DMS114 treated with DMSO at 0.1 percent for 48 hours (cell line): ENCODE measurements at regions not wholly inside any gene's neighbourhood (a gene's known extent, or its start where the extent isn't known, plus 50 kb on each side); places are given as distances from the start of the nearest gene placed in this dataset.

Source experiments
- DNase-seq: peaks from one replicate; lab custom pipeline; 2025; ENCODE audit not compliant: unreplicated experiment; lab: John Stamatoyannopoulos, UW

DNA sequence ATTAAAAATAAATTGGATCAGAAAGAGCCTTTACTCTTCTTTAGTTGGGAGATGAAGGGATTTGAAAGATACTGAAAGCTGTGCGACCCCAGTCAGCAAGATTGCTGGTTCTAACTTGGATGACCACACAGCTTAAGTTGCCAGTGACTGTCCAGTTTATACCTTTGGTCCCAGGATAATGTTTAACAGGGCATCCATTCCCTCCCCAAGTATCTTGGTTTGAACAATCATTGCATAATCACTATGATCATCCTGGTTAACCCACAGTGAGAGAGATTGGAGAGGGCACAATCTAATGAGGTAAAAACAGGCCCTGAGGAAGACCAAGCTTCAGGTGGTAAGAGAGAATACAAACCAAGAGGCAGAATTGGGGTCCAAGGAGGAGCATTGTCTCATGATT is 798.3 kb downstream of the MAFB start:
- no peak for DNase-seq

DNA sequence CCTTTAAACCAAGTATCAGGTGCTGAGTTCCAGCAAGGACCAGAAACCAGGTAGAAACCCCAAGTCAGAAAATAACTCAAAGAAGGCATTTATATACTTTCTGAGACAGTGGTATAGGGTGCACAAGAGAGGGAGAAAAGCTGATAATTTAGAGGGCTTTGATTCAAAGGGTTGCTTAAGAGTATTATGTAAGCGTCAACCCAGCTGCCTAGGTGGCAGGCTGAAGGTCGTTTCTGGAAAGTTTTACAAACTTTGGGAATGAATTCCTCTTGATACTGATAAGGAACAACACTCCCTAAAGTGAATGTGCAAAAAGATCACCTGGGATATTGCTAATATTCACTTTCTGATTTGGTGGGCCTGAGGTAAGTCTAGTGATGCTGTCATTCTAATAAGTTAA is 800.7 kb downstream of the MAFB start:
- DNase-seq, result no peak

- DNase-seq, result no peak
Observed at GRCh38 chr20:39886650-39887190, 802.3 kb downstream of the MAFB start.

GRCh38 chr20:39885975-39886649 is 802.9 kb downstream of the MAFB start:
- no peak for DNase-seq

DNA sequence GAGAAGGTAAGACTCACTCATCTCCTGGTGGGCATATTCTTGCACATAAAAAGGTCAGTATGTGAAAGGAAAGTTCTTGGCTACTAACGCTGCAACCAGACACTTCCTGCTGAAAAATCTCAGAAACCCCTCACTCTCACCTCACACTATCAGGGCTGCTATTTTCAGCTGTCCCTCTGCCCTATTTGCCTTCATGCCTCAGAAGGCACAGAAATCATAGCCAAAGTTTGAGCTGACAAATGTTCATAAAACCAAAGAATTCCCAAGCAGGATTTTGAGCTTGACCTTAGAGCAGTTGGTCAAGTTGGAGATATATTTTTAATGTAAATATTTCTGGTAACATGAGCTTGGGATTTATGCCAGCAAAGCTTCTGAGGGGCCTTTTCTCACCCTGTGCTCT is 806.2 kb downstream of the MAFB start:
- DNase-seq, result no peak

DNA sequence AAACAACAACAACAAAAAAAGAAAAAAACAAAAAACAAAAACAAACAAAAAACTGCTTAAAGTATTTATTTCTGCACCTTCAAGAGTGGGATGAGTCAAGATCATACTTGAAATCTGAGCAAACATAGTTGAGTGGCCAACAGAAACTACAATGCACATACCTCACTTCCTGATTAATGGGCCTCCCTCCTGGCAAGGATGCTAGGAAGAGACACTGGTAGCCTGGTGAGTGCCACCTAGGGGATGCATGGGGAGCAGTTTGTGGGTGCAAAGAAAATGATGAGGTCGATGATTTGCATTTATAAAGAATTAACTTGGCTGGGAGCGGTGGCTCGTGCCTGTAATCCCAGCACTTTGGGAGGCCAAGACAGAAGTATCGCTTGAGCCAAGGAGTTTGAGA is 808.1 kb downstream of the MAFB start:
- DNase-seq, result no peak

GRCh38 chr20:39879296-39879695 is 809.7 kb downstream of the MAFB start:
- no peak for DNase-seq

DNA sequence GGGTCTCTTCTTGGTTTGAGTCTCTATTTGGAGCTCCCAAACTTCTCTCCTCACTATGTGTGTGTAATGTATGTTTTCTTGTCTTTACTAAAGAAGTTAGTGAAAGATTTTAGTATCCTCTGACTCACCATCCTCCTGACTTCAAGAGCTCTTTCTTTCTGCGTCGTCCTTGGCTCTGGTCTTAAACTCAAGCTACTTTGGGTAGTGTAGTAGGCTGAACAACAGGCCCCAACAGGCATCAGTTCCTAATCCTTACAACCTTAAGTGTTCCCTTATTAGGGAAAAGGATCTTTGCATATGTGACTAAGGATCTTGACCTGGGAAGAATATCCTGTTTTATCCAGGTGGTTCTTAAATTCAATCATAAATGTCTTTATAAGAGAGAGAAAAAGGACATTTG is 810.2 kb downstream of the MAFB start:
- no peak for DNase-seq

DNA sequence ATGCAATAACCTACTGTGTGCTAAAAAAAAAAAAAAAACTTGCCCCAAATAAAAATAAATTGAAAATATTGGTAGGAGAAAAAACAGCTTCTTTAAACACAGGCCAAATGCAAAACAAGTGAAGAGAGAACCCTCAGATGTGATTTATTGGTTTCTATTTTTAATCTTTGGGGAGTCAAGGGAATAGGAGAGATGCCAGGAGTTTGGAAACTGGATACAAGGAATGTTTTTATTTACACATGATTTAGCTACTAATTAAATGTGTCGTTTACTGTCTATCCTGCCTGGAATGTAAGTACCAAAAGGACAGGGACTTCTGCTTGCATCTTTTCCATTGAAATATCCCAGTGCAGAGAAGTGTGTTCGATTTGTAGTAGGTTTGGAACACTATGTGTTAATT is 810.7 kb downstream of the MAFB start:
- DNase-seq, result no peak

DNA sequence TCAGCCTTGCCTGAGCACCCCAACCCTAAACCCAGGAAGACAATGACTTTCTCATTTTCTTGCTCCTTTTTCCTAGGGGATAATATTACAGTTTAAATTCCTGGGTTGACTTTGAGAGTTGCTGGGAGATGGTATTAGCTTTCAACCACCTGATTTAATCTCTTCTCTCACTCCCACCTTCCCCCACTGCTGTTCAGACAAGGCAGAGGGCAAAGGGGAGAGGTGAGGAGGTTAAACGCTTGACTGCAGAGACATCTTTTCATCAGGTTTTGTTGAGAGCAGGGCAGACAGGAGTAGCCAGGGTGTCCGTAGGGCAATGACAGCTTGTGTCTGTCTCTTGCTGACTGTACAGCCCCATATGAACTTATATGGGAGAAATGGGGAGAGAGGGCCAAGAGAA is 811.2 kb downstream of the MAFB start:
- no peak for DNase-seq

DNA sequence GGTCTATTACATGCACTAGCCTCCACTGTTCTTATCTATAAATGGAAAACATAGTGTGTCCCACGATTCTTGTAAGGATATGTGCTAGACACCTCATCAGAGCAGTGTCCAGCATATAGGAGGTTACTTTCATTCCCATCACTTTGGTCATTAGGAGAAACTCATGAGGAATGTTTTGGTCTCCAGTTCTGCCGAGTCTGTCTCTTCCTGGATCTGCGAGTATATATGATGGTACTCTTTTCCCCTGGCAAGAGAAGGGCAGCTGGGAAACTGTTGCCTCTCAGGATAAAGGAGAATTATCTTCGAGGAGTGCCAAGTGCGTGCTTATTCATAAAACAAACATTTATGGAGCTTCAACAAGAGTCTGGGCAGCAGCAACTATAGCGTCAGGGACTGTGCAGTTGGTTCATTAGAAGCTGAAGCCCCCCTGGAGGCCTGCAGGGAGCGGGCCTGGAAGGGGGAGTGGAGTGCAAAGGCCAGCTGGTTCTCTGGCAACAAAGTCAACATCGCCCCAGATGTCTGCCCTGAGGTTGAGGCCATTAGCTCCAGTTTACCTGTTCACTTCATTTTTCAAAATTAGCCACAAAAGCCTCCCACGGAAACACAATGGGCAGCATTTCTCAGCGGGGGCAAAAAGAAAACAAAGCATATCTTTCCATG is 811.9 kb downstream of the MAFB start:
- no peak for DNase-seq

- no peak for DNase-seq
Observed at GRCh38 chr20:39875492-39876110, 813.4 kb downstream of the MAFB start.

DNA sequence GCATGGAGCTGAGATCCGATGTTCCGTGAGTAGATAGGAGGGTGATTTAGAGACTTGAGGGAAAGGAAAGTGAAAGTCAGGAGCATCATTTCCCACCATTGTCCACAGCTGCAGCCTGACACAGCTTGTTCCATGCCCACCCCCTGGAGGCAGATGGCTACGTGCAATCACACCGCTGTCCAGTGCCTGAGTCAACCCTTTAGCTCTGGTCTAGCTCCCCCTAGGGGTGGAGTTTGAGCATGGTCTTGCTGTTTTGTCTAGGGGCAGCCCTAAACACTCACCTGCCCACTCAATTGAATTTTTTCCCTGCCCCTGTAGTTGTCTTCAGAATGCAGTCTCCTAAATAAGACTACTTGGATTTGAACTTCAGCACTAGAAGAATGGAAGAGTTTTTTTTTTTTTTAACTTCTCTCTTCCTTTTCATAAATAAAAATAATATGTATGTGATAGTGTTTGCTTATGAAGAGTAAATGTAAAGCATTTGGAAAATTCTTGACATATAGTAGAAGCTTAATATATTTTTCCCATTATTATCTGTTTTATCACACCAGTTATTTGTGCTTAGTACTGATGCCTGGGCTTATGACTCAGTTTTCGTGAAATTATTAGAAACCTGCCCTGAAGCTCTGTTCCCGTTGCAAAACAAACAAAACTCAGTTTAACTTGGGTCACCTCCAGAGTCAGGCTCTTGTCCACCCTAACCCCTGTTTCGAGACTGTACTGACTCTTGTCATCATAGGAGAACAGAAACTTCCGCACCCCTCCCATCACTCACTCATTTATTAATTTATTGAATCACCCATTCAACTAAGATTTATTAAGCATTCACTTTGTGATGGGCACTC is 814.8 kb downstream of the MAFB start:
- no peak for DNase-seq

DNA sequence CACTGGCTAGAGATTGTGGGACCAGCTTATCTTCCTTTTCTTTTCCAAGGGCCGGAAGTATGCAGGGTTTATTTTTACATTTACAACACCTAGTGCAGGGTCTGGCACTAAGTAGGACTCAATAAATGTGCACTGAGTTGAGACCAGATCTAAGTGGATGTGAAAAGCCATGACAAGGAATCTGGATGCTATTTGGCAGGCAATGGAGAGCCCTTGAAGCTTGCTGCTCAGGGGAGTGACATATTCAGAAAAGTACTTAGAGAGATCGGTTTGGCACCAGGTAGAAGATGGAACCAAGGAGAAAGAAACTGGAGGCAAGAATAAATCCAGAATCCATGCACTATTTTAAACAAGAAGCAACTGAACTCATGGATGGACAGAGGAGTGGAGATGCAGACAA is 815.8 kb downstream of the MAFB start:
- DNase-seq, result no peak

DNA sequence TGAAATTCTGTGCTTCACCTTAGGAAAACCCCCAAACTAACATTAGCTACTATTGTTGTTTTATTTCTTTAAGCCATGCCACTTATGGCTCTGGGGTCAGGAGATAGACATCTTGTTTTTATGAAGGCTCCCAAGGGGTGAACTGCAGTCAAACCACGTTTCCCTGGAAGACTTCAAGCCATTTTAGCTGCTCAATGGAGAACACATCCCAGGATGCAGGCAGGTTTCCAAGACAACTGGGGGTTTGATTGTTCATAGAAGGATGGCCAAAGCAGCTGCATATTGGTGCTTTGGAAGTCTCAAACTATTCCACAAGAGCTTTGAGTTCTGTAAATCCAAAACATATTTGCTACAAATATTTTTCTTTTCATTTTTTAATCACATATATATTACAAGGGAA is 818.0 kb downstream of the MAFB start:
- no peak for DNase-seq

- DNase-seq, result no peak
Observed at GRCh38 chr20:39865446-39865845, 823.6 kb downstream of the MAFB start.

- no peak for DNase-seq
Observed at GRCh38 chr20:39862470-39862891, 826.6 kb downstream of the MAFB start.

DNA sequence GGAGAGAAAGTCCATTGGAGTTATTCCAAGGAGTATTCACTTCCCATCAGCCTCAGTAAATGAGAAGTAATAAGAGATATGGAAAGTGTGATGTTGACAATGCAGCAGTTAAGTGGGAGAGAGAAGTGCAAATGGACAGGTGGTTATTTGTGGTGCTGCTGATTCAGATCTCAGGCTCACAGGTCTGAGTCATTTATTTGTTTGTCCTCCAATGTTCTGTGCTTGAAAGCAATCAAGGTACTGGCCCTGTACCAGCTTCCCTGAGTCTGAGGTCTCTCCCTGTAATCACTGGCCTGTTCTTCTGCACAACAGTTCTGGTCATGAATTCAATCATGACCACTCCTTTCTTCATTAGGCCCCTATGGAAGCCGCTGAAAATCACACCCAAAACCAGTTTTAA is 827.7 kb downstream of the MAFB start:
- DNase-seq, result no peak

DNA sequence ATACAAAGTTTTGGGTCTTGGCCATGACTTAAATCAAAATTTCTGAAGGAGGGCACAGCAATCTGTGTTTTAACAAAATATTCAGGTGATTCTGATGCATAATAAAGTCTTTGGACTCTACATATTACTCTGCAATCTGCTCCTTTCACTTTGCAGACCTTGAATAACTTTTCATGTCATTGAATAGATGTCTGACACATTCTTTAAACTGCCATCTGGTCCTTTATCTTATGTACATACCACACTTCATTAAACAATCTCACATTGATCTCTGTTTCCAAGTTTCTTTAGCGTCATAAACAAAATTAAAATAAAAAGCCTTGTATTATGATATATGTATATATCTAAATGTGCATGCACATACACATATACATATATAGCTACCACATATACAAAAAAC is 831.2 kb downstream of the MAFB start:
- DNase-seq, result no peak

GRCh38 chr20:39857187-39857586 is 831.8 kb downstream of the MAFB start:
- no peak for DNase-seq

DNA sequence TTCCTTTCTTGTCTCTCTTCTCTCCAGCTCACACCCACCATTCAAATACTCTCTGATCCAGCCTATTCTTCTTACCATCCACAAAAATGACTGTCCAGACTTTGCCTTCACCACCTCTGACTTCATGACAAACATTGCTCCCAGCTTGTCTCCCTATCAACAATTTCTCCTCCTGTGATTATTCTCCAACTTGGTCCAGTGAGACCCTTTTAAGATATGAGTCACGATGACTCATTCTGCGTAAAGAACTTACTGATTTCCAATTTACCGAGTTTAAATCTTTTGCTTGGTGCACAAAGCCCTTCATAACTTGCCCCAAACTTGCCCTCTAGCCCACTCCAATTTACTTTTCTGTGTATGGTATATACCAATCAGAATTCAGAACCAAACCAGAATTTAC is 833.2 kb downstream of the MAFB start:
- DNase-seq, result no peak
